HG02970 (cell line): ENCODE measurements at regions not wholly inside any gene's neighbourhood (a gene's known extent, or its start where the extent isn't known, plus 50 kb on each side); places are given as distances from the start of the nearest gene placed in this dataset.

Experiments used
- ATAC-seq: cut with Tn5 transposase; IDR thresholded peaks from one replicate; pipeline ENCODE4 v1.9.1; 2021; ENCODE audit warnings: mild to moderate bottlenecking, moderate library complexity, moderate number of reproducible peaks; ENCODE audit not compliant: unreplicated experiment, low FRiP score

GRCh38 chr14:54200726-54201125 is 196.1 kb upstream of the CDKN3 start:
- no peak for ATAC-seq

GRCh38 chr14:54202288-54202687 is 194.5 kb upstream of the CDKN3 start:
- no peak for ATAC-seq

GRCh38 chr14:54206516-54206915 is 190.3 kb upstream of the CDKN3 start:
- ATAC-seq = no peak

GRCh38 chr14:54207075-54207474 is 189.7 kb upstream of the CDKN3 start:
- ATAC-seq = no peak

GRCh38 chr14:54207476-54208462 is 189.0 kb upstream of the CDKN3 start:
- ATAC-seq = no peak

GRCh38 chr14:54208751-54209150 is 188.1 kb upstream of the CDKN3 start:
- no peak for ATAC-seq

GRCh38 chr14:54209511-54210250 is 187.1 kb upstream of the CDKN3 start:
- ATAC-seq = no peak

- no peak for ATAC-seq
Observed at GRCh38 chr14:54211551-54212308, 185.1 kb upstream of the CDKN3 start.

- ATAC-seq = no peak
Observed at GRCh38 chr14:54213536-54213935, 183.3 kb upstream of the CDKN3 start.

GRCh38 chr14:54216827-54217226 is 180.0 kb upstream of the CDKN3 start:
- no peak for ATAC-seq

GRCh38 chr14:54219261-54220070 is 177.3 kb upstream of the CDKN3 start:
- ATAC-seq = no peak

- no peak for ATAC-seq
Observed at GRCh38 chr14:54220071-54220703, 176.6 kb upstream of the CDKN3 start.

GRCh38 chr14:54220704-54221431 is 175.9 kb upstream of the CDKN3 start:
- ATAC-seq = no peak

- no peak for ATAC-seq
Observed at GRCh38 chr14:54221432-54221803, 175.4 kb upstream of the CDKN3 start.

- ATAC-seq = no peak
Observed at GRCh38 chr14:54221971-54222370, 174.8 kb upstream of the CDKN3 start.

GRCh38 chr14:54223831-54224402 is 172.9 kb upstream of the CDKN3 start:
- no peak for ATAC-seq

GRCh38 chr14:54225457-54226060 is 171.2 kb upstream of the CDKN3 start:
- no peak for ATAC-seq

GRCh38 chr14:54226103-54226502 is 170.7 kb upstream of the CDKN3 start:
- ATAC-seq = no peak
